ENCODE measurements at regions not wholly inside any gene's neighbourhood (a gene's known extent, or its start where the extent isn't known, plus 50 kb on each side); places are given as distances from the start of the nearest gene placed in this dataset.

- DNase-seq (ENCODE audit: low read depth) = peak; percentile 42
Observed at GRCh38 chr9:38228331-38229103, 159.5 kb upstream of the SHB start.

GRCh38 chr9:38227656-38228055 is 158.6 kb upstream of the SHB start:
- peak; percentile 55 for DNase-seq (ENCODE audit: low read depth)

- DNase-seq (ENCODE audit: low read depth) = peak; percentile 99
Observed at GRCh38 chr9:38227061-38227540, 158.1 kb upstream of the SHB start.

- peak; percentile 68 for DNase-seq (ENCODE audit: low read depth)
Observed at GRCh38 chr9:38226491-38226951, 157.5 kb upstream of the SHB start.

- no peak for DNase-seq (ENCODE audit: low read depth)
Observed at GRCh38 chr9:38224941-38225340, 155.9 kb upstream of the SHB start.

- DNase-seq (ENCODE audit: low read depth) = no peak
Observed at GRCh38 chr9:38216572-38216971, 147.5 kb upstream of the SHB start.

- DNase-seq (ENCODE audit: low read depth) = no peak
Observed at GRCh38 chr9:38215465-38215864, 146.4 kb upstream of the SHB start.

GRCh38 chr9:38214432-38214831 is 145.4 kb upstream of the SHB start:
- no peak for DNase-seq (ENCODE audit: low read depth)

- no peak for DNase-seq (ENCODE audit: low read depth)
Observed at GRCh38 chr9:38213631-38214299, 144.7 kb upstream of the SHB start.

- no peak for DNase-seq (ENCODE audit: low read depth)
Observed at GRCh38 chr9:38212016-38212415, 143.0 kb upstream of the SHB start.

GRCh38 chr9:38211002-38211401 is 142.0 kb upstream of the SHB start:
- no peak for DNase-seq (ENCODE audit: low read depth)

- DNase-seq (ENCODE audit: low read depth) = no peak
Observed at GRCh38 chr9:38208206-38208901, 139.3 kb upstream of the SHB start.

- DNase-seq (ENCODE audit: low read depth) = no peak
Observed at GRCh38 chr9:38207247-38207778, 138.3 kb upstream of the SHB start.

GRCh38 chr9:38205279-38205678 is 136.3 kb upstream of the SHB start:
- DNase-seq (ENCODE audit: low read depth) = peak; percentile 55

GRCh38 chr9:38202336-38202938 is 133.4 kb upstream of the SHB start:
- DNase-seq (ENCODE audit: low read depth) = no peak

- no peak for DNase-seq (ENCODE audit: low read depth)
Observed at GRCh38 chr9:38201844-38202243, 132.8 kb upstream of the SHB start.

GRCh38 chr9:38200431-38200830 is 131.4 kb upstream of the SHB start:
- no peak for DNase-seq (ENCODE audit: low read depth)

- DNase-seq (ENCODE audit: low read depth) = no peak
Observed at GRCh38 chr9:38198140-38198539, 129.1 kb upstream of the SHB start.

- peak; percentile 51 for DNase-seq (ENCODE audit: low read depth)
Observed at GRCh38 chr9:38196714-38197113, 127.7 kb upstream of the SHB start.

GRCh38 chr9:38195737-38196161 is 126.7 kb upstream of the SHB start:
- peak; percentile 41 for DNase-seq (ENCODE audit: low read depth)

- no peak for DNase-seq (ENCODE audit: low read depth)
Observed at GRCh38 chr9:38194870-38195269, 125.8 kb upstream of the SHB start.

- DNase-seq (ENCODE audit: low read depth) = no peak
Observed at GRCh38 chr9:38192731-38193265, 123.8 kb upstream of the SHB start.
